HEK293 (cell line): ENCODE measurements at regions not wholly inside any gene's neighbourhood (a gene's known extent, or its start where the extent isn't known, plus 50 kb on each side); places are given as distances from the start of the nearest gene placed in this dataset.

Experiments
- HOXD13 ChIP-seq: sonication (generic); formaldehyde crosslinking; IDR thresholded peaks from 2 replicates; pipeline ENCODE4 v1.8.0; 2022; ENCODE audit warnings: missing genetic modification reagents, borderline replicate concordance
- TCF7L2 ChIP-seq: IDR thresholded peaks from 2 replicates; pipeline ENCODE4 v1.6.1; 2011; ENCODE audit warnings: low read depth, mild to moderate bottlenecking, inconsistent platforms, low read length, moderate library complexity, borderline replicate concordance
- ZBTB8A ChIP-seq: fragments of 450-650 bp; formaldehyde crosslinking; IDR thresholded peaks from 2 replicates; pipeline ENCODE4 v1.5.1; 2016; ENCODE audit warnings: missing biosample characterization, missing genetic modification characterization
- ZNF37A ChIP-seq: fragments of 450-650 bp; IDR thresholded peaks from 2 replicates; pipeline ENCODE4 v1.5.1; 2018; ENCODE audit warnings: missing biosample characterization, missing genetic modification characterization
- ZNF391 ChIP-seq: fragments of 450-650 bp; formaldehyde crosslinking; IDR thresholded peaks from 2 replicates; pipeline ENCODE4 v1.5.1; 2016; ENCODE audit warnings: low read depth, missing biosample characterization, missing genetic modification characterization, borderline replicate concordance
- ZNF670 ChIP-seq: fragments of 450-650 bp; formaldehyde crosslinking; IDR thresholded peaks from 2 replicates; pipeline ENCODE4 v1.5.1; 2016; ENCODE audit warnings: missing biosample characterization, missing genetic modification characterization, low read depth
- TF ChIP-seq, protein P1 (sequence below): fragments of 450-650 bp; formaldehyde crosslinking; IDR thresholded peaks from 2 replicates; pipeline ENCODE4 v1.5.1; 2016; ENCODE audit warnings: missing biosample characterization, missing genetic modification characterization
- TF ChIP-seq, protein P2 (sequence below): fragments of 450-650 bp; formaldehyde crosslinking; IDR thresholded peaks from 2 replicates; pipeline ENCODE4 v1.5.1; 2016; ENCODE audit warnings: missing biosample characterization, missing genetic modification characterization, low read depth
- TF ChIP-seq, protein P3 (sequence below): fragments of 450-650 bp; formaldehyde crosslinking; IDR thresholded peaks from 2 replicates; pipeline ENCODE4 v1.5.1; 2016; ENCODE audit warnings: missing biosample characterization, missing genetic modification characterization
- TF ChIP-seq, protein P4 (sequence below): fragments of 450-650 bp; formaldehyde crosslinking; IDR thresholded peaks from 2 replicates; pipeline ENCODE4 v1.5.1; 2016; ENCODE audit warnings: missing biosample characterization, missing genetic modification characterization

DNA sequence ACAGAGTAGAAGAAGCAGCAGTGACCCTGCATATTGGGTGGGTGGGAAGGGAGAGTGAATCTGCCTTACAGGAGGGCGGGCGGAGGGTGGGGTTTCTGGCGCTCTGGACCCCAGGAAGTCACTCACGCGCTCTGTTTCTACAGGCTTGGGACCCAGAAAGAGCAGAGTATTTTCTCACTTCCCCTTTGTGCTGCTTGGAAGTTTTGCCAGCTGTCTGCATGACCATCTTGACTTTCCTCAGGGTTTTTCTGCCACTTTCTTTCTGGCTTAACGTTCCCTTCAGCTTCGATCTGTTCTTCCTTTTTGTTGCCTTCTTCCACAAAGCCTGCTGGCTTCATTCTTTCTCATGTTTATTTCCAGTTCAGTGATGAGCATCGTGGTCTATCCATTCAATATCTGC is 383.1 kb downstream of the GALR1 start:
- TF ChIP-seq, protein P1, sequence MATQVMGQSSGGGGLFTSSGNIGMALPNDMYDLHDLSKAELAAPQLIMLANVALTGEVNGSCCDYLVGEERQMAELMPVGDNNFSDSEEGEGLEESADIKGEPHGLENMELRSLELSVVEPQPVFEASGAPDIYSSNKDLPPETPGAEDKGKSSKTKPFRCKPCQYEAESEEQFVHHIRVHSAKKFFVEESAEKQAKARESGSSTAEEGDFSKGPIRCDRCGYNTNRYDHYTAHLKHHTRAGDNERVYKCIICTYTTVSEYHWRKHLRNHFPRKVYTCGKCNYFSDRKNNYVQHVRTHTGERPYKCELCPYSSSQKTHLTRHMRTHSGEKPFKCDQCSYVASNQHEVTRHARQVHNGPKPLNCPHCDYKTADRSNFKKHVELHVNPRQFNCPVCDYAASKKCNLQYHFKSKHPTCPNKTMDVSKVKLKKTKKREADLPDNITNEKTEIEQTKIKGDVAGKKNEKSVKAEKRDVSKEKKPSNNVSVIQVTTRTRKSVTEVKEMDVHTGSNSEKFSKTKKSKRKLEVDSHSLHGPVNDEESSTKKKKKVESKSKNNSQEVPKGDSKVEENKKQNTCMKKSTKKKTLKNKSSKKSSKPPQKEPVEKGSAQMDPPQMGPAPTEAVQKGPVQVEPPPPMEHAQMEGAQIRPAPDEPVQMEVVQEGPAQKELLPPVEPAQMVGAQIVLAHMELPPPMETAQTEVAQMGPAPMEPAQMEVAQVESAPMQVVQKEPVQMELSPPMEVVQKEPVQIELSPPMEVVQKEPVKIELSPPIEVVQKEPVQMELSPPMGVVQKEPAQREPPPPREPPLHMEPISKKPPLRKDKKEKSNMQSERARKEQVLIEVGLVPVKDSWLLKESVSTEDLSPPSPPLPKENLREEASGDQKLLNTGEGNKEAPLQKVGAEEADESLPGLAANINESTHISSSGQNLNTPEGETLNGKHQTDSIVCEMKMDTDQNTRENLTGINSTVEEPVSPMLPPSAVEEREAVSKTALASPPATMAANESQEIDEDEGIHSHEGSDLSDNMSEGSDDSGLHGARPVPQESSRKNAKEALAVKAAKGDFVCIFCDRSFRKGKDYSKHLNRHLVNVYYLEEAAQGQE (tag by site-specific recombination), result no peak
- TF ChIP-seq ZNF37A (no peak), ZBTB8A (no peak), ZNF670 (tag by site-specific recombination) (no peak), HOXD13 (CRISPR knock-in tag) (no peak), ZNF391 (tag by site-specific recombination) (no peak), TCF7L2 (no peak)
- TF ChIP-seq, protein P2, sequence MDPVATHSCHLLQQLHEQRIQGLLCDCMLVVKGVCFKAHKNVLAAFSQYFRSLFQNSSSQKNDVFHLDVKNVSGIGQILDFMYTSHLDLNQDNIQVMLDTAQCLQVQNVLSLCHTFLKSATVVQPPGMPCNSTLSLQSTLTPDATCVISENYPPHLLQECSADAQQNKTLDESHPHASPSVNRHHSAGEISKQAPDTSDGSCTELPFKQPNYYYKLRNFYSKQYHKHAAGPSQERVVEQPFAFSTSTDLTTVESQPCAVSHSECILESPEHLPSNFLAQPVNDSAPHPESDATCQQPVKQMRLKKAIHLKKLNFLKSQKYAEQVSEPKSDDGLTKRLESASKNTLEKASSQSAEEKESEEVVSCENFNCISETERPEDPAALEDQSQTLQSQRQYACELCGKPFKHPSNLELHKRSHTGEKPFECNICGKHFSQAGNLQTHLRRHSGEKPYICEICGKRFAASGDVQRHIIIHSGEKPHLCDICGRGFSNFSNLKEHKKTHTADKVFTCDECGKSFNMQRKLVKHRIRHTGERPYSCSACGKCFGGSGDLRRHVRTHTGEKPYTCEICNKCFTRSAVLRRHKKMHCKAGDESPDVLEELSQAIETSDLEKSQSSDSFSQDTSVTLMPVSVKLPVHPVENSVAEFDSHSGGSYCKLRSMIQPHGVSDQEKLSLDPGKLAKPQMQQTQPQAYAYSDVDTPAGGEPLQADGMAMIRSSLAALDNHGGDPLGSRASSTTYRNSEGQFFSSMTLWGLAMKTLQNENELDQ (tag by site-specific recombination), result no peak
- TF ChIP-seq, protein P3, sequence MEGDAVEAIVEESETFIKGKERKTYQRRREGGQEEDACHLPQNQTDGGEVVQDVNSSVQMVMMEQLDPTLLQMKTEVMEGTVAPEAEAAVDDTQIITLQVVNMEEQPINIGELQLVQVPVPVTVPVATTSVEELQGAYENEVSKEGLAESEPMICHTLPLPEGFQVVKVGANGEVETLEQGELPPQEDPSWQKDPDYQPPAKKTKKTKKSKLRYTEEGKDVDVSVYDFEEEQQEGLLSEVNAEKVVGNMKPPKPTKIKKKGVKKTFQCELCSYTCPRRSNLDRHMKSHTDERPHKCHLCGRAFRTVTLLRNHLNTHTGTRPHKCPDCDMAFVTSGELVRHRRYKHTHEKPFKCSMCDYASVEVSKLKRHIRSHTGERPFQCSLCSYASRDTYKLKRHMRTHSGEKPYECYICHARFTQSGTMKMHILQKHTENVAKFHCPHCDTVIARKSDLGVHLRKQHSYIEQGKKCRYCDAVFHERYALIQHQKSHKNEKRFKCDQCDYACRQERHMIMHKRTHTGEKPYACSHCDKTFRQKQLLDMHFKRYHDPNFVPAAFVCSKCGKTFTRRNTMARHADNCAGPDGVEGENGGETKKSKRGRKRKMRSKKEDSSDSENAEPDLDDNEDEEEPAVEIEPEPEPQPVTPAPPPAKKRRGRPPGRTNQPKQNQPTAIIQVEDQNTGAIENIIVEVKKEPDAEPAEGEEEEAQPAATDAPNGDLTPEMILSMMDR (tag by site-specific recombination), result no peak
- TF ChIP-seq, protein P4, sequence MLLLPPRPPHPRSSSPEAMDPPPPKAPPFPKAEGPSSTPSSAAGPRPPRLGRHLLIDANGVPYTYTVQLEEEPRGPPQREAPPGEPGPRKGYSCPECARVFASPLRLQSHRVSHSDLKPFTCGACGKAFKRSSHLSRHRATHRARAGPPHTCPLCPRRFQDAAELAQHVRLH, result no peak
